Activated T-cell treated with anti-CD3 and anti-CD28 coated beads, Interleukin-2, amount 50 U/mL, for 24 hours (primary cell): ENCODE measurements at regions not wholly inside any gene's neighbourhood (a gene's known extent, or its start where the extent isn't known, plus 50 kb on each side); places are given as distances from the start of the nearest gene placed in this dataset.
"Not testable (repeated sequence)": the region's sequence is repeated elsewhere in the genome, so short reads cannot be mapped to it uniquely, and the experiment has no call there.

Source experiments
- DNase-seq: peaks from one replicate; pipeline ENCODE4 v3.0.0-alpha.2; 2020
- H3K27ac Mint-ChIP-seq: 2 replicates; pipeline ENCODE4 v1.8.0; 2020; ENCODE audit warnings: mild to moderate bottlenecking, mixed read lengths
- H3K27me3 Mint-ChIP-seq: 2 replicates; pipeline ENCODE4 v1.8.0; 2020; ENCODE audit warnings: mixed read lengths
- H3K36me3 Mint-ChIP-seq: 2 replicates; pipeline ENCODE4 v1.8.0; 2020; ENCODE audit warnings: low read depth, mixed read lengths
- H3K4me1 Mint-ChIP-seq: 2 replicates; pipeline ENCODE4 v1.8.0; 2020; ENCODE audit warnings: low read depth, mixed read lengths
- H3K4me3 Mint-ChIP-seq: 2 replicates; pipeline ENCODE4 v1.8.0; 2020; ENCODE audit warnings: mild to moderate bottlenecking, moderate library complexity, mixed read lengths
- H3K9me3 Mint-ChIP-seq: 2 replicates; pipeline ENCODE4 v1.8.0; 2020; ENCODE audit warnings: mixed read lengths

DNA sequence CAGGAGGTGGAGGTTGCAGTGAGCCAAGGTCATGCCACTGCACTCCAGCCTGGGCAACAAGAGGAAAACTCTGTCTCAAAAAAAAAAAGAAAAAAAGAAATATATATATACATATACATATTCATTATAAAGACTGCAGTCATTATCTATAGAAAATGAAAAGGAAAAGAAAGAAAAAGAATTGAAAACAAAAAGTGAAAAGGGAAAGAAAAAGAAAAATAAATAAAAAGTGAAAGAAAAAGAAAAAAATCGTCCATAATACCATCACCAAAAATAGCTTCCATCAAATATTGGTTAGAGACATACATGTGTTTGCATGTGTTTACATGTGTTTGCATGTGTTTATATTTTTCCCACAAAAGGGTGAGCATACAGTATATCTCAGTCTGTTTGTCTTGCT, 105.5 kb upstream of the PARD3 start:
- Mint-ChIP-seq H3K36me3 (no peaks in the 10 kb centered on the region), H3K27ac (no peak overlapping the region), H3K4me3 (no peak overlapping the region), H3K9me3 (peaks cover 14% of the 10 kb centered on the region), H3K27me3 (peaks cover 15% of the 10 kb centered on the region), H3K4me1 (peaks cover 4% of the 10 kb centered on the region)
- no peak for DNase-seq

DNA sequence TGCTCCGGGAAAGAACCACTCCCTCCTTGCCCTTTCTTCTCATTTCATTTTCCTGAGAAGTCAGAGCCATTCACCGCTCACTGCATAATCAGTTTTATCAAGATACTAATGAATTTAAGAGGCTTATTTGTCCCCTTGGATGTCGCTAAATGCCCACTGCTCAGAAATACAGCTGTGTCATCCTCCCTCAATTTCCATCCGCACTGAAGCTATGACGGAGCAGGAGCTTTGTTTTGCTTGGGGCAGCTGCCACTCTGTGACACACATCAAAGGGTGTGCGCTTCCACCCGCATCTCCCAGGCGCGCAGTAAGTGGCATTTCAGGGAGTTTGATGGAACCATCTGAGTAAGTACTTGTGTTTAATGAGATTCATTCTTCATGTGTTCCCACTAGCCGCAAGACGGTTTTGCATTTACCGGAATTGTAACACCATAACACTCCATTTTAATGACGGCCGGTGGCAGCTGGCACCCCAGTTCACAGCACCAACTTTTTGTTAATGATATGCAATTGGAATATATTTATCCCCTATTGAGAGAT, 103.8 kb upstream of the PARD3 start:
- H3K9me3 Mint-ChIP-seq: peaks cover 5% of the 10 kb centered on the region
- no peaks in the 10 kb centered on the region for H3K36me3 Mint-ChIP-seq
- no peak overlapping the region for H3K4me3 Mint-ChIP-seq
- H3K27ac Mint-ChIP-seq: no peak overlapping the region
- H3K4me1 Mint-ChIP-seq: peaks cover 4% of the 10 kb centered on the region
- no peak for DNase-seq
- peaks cover 12% of the 10 kb centered on the region for H3K27me3 Mint-ChIP-seq

DNA sequence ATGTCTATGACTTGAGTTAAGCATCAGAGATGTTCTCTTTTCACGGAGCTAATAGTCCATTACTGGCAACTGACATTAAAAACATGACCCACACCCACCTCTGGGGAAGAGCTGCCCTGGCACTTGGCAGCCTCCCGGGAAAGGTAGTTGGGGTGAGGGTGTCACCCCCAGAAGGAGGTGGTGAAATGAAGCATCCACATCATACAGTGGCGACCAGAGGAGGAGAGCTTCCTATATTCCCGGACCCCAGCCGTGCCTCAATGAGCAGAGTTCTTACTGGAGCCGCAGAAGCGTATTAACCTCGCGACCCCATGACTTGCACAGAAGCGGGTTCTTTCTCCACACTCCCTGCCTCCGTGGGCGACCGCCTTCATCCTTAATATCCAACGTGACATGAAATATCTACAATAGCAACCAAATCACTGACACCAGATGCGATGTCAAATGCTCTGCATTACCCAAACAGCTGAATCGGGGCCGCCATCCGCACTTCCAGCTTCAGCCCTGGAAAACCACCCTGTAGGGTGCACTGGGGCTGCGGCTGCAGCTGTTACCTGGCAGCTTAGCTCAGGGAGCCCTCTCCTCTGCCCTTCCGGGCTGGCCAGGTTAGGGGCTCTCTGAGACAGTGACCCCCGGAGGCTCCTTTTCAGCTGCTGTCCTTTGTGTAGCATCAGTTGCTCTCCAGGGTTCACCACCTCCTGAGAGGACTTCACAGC, 103.1 kb upstream of the PARD3 start:
- H3K9me3 Mint-ChIP-seq: no peaks in the 10 kb centered on the region
- no peak for DNase-seq
- H3K36me3 Mint-ChIP-seq: no peaks in the 10 kb centered on the region
- peaks cover 4% of the 10 kb centered on the region for H3K4me1 Mint-ChIP-seq
- H3K27me3 Mint-ChIP-seq: peaks cover 12% of the 10 kb centered on the region
- H3K4me3 Mint-ChIP-seq: no peak overlapping the region
- no peak overlapping the region for H3K27ac Mint-ChIP-seq

DNA sequence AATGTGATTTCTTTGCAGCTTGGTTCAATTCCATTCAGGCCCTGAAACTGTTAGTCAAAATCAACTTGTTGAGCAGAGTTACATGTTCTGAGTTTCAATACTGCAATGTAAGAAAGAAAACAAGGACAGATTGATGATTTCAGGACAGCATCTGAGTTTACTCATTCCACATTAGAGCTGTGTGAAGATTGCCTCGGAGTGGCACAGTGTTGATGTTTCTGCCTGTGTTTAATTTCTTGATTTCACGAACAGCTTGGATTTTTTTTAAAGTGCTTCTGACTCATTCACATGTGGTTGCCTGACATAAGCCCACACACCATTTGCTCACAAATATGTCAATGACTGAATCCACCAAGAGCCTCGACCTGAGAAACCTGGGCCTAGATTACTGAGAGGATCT, 101.2 kb upstream of the PARD3 start:
- Mint-ChIP-seq H3K4me1 (peaks cover 4% of the 10 kb centered on the region), H3K9me3 (no peaks in the 10 kb centered on the region), H3K4me3 (no peak overlapping the region), H3K27me3 (peaks cover 12% of the 10 kb centered on the region), H3K27ac (no peak overlapping the region), H3K36me3 (no peaks in the 10 kb centered on the region)
- no peak for DNase-seq

DNA sequence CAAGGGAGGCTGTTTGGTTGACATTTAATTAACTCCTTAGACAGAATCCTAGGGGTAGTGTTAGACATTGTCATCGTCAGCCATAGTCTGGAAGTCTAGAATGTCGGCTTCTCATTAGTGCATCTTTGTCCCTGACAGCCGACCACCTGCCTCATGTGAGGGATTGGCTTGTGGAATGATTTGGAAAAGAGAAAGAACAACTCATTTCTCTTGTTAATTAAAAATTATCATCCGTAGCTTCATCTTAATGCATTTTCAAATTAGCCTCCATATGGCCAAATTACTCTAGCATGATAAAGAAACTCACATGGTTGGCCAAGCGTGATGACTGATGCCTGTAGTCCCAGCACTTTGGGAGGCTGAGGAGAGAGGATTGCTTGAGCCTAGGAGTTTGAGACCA, 97.7 kb upstream of the PARD3 start:
- peaks cover under 1% of the 10 kb centered on the region for H3K27me3 Mint-ChIP-seq
- peaks cover 4% of the 10 kb centered on the region for H3K4me1 Mint-ChIP-seq
- H3K9me3 Mint-ChIP-seq: no peaks in the 10 kb centered on the region
- no peaks in the 10 kb centered on the region for H3K36me3 Mint-ChIP-seq
- H3K27ac Mint-ChIP-seq: no peak overlapping the region
- DNase-seq: no peak
- H3K4me3 Mint-ChIP-seq: no peak overlapping the region

DNA sequence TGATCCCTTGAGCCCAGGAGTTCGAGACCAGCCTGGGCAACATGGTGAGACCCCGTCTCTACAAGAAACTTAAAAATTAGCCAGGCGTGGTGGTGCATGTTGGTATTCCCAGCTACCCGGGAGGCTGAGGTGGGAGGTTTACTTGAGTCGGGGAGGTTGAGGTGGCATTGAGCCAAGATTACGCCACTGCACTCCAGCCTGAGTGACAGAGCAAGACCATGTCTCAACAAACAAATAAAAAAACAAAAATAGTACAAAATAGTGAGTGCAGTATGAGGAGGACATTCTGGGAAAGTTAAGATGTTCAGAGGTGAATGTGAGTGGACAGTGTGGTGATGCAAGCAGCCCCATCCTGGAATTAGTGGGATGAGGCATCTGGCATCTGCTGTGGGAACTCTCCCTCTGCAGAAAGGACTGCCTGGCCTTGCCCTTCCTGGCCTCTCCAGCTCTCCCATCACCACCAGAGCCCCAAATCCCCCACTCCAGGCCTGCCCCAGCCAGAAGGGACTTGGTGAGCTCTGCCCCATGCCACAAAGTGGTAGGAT, 96.6 kb upstream of the PARD3 start:
- no peak overlapping the region for H3K4me3 Mint-ChIP-seq
- H3K27me3 Mint-ChIP-seq: no peaks in the 10 kb centered on the region
- peaks cover 4% of the 10 kb centered on the region for H3K4me1 Mint-ChIP-seq
- DNase-seq: no peak
- H3K36me3 Mint-ChIP-seq: no peaks in the 10 kb centered on the region
- no peaks in the 10 kb centered on the region for H3K9me3 Mint-ChIP-seq
- H3K27ac Mint-ChIP-seq: no peak overlapping the region

DNA sequence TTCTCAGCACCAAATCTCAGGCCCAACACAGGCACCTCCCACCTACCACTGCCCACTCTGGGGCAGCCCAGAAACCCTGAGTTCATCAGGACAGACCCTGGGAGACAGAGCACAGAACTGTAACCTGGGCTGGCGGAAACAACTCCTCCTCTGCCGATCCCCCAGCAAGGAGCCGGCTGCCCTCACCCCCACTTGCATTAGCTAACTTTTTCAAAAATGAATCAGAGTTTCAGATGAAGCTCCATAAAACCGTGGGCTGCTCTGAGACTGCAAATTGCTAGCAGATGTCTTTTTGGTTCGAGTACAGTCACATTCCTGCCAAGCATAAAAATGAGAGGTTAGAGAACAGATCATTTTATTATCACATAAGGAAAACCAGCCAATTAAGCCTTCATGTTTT, 93.4 kb upstream of the PARD3 start:
- Mint-ChIP-seq H3K36me3 (no peaks in the 10 kb centered on the region), H3K27me3 (no peaks in the 10 kb centered on the region), H3K4me3 (no peak overlapping the region), H3K4me1 (no peaks in the 10 kb centered on the region), H3K9me3 (no peaks in the 10 kb centered on the region), H3K27ac (no peak overlapping the region)
- DNase-seq: no peak

DNA sequence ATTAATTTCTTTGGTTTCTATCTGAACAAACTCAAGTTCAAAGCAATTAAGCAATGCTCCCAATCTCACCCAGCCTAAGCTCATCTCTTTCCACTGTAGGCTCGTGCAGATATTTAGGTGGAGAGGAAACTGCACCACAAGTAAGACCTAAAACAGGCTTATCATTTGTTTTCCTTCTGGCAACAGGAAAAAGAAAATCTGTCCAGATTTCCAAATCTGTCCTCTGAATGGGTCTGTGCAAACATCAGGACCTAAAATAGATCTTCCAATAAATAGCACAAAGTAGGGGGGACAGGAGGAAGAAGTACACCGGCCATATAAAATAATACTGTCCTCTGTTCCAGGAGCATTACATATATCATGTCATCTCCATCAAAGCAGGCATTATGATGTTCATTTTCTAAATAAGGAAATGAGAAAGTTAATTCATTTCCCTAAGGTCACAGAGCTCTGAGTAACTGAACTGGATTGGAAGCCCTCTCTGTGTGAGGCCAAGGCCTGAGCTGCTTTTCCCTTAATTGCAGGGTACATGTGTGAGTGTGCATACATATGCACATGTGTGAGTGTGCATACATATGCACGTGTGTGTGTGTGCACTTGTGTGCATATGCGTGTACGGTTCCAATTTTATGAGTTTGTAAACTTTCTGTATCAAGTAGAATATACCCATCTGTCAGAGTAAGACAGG, 92.8 kb upstream of the PARD3 start:
- H3K36me3 Mint-ChIP-seq: no peaks in the 10 kb centered on the region
- no peaks in the 10 kb centered on the region for H3K4me1 Mint-ChIP-seq
- H3K4me3 Mint-ChIP-seq: no peak overlapping the region
- no peaks in the 10 kb centered on the region for H3K27me3 Mint-ChIP-seq
- DNase-seq: no peak
- no peak overlapping the region for H3K27ac Mint-ChIP-seq
- no peaks in the 10 kb centered on the region for H3K9me3 Mint-ChIP-seq

DNA sequence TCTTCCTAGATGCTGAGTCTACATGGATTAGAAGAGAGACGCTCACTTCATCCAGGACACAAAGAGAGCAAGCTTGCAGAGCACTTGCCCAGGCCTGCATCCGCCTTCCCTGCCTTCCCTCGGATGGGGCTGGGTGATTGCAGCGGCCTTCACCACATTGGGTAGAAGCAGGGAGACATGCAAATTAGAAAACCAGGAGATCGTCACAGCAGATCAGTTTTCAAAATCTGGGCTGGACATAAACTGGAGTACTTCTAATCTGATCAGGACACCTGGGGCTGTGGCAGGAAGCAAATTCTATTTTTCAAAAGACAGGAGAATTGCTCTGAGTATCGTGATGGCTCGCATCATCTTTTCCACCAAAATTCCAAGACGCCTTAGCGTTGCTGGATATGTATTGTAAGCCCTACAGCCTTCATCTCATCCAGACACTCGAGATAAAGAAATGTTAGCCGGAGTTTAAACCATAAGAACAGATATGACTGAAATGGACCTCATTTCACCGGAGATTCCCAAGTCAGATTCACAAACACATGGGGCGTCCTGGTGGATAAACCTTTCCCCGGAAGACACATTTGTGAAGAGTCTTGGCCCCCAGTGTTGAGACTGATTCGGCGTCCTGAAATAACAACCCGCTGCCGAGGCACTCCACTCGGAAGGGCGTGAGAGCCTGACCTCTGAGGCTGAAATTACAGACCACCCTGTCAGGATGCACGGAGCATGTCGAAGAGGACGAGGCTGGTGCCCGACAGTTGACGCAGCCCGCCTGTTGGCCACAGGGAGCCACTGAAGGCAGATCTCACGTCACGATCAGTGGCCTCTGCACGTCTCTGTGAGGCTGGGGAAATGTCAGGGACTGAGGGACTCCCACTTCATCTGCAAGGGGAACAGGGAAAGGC, 91.2 kb upstream of the PARD3 start:
- H3K4me3 Mint-ChIP-seq: no peak overlapping the region
- H3K9me3 Mint-ChIP-seq: no peaks in the 10 kb centered on the region
- no peaks in the 10 kb centered on the region for H3K4me1 Mint-ChIP-seq
- no peaks in the 10 kb centered on the region for H3K27me3 Mint-ChIP-seq
- H3K27ac Mint-ChIP-seq: no peak overlapping the region
- no peaks in the 10 kb centered on the region for H3K36me3 Mint-ChIP-seq
- DNase-seq: no peak

DNA sequence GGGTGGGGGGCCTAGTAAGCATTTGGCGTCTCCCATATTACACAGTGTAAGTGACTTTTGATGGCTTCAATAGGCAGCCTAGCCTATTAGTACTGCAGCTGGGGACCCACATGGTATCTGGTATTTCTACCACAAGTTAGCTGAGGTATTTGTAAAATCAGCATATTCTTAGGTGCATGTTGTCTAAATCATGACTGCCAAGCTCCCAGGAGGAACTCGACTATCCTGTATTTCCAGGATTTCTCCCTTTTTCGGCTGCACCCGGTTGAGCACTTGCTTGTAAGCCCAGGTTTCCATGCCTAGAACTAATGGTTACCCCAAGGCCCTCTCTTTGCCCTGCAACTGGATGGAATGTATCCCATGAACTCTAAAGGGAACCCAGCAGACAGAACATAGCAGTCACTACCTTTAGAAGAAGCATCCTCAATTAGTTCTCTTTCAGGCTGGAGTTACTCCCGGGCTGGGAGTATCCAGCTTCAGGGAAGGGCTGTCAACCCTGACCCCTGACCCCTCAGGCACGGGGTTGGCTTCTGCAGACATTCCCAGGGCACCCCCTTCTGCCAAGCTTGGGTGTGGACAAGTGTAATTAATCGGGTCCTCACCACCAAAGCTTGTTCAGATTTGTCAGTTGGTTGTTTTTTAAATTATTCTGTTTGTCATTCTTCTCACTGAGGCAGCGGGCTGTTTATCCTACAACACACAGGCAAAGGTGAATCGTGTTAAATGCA, 90.3 kb upstream of the PARD3 start:
- DNase-seq: no peak
- H3K27me3 Mint-ChIP-seq: no peaks in the 10 kb centered on the region
- H3K36me3 Mint-ChIP-seq: no peaks in the 10 kb centered on the region
- no peak overlapping the region for H3K4me3 Mint-ChIP-seq
- H3K4me1 Mint-ChIP-seq: no peaks in the 10 kb centered on the region
- H3K9me3 Mint-ChIP-seq: no peaks in the 10 kb centered on the region
- H3K27ac Mint-ChIP-seq: no peak overlapping the region

DNA sequence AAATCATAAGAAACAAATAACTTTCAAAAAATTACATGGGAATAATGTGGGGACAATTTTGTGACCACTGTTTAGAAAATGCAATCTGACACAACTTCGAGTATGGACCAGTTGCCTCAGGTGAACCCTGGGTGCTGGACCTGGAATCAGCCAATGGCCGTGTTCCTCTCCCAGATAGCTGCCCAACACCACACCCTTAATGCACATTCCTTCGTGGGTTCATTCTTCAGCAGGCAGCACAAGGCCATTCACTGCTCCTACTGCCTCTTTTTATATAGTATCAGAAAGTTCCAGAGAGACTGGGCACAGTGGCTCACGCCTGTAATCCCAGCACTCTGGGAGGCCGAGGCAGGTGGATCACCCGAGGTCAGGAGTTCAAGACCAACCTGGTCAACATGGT, 89.1 kb upstream of the PARD3 start:
- no peak overlapping the region for H3K4me3 Mint-ChIP-seq
- H3K9me3 Mint-ChIP-seq: no peaks in the 10 kb centered on the region
- no peak overlapping the region for H3K27ac Mint-ChIP-seq
- H3K4me1 Mint-ChIP-seq: no peaks in the 10 kb centered on the region
- DNase-seq: no peak
- H3K36me3 Mint-ChIP-seq: no peaks in the 10 kb centered on the region
- H3K27me3 Mint-ChIP-seq: no peaks in the 10 kb centered on the region

DNA sequence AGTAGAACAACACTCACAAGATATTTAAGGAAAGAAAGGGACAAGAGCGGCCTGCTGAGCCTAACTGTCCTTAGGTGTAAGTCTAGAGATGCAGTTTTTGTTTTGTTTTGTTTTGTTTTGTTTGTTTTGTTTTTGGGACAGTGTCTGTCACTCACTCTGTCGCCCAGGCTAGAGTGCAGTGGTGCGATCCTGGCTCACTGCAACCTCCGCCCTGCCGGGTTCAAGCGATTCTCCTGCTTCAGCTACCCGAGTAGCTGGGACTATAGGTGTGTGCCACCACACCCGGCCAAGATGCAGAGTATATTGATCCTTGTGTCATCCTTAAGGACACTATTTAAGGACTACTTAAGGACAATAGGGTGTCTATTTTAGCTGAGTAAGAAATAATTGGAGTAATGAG, 84.1 kb upstream of the PARD3 start:
- Mint-ChIP-seq H3K27ac (no peak overlapping the region), H3K4me3 (no peak overlapping the region), H3K4me1 (no peaks in the 10 kb centered on the region), H3K36me3 (no peaks in the 10 kb centered on the region), H3K27me3 (peaks cover 10% of the 10 kb centered on the region), H3K9me3 (no peaks in the 10 kb centered on the region)
- DNase-seq: no peak

DNA sequence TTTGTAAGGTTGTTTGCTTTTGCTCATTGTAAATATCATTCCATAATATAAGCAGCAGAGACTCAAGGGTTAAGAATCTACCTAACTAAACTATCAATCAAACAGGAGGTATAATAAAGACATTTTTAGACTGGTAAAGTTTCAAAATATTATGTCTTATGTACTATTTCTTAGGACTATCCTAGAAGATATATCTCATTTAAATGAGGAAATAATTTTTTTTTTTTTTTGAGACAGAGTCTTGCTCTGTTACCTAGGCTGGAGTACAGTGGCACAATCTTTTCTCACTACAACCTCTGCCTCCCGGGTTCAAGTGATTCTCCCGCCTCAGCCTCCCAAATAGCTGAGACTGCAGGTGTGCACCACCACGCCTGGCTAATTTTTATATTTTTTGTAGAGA, 80.9 kb upstream of the PARD3 start:
- H3K36me3 Mint-ChIP-seq: no peaks in the 10 kb centered on the region
- no peak overlapping the region for H3K27ac Mint-ChIP-seq
- no peaks in the 10 kb centered on the region for H3K9me3 Mint-ChIP-seq
- DNase-seq: no peak
- no peak overlapping the region for H3K4me3 Mint-ChIP-seq
- peaks cover 13% of the 10 kb centered on the region for H3K27me3 Mint-ChIP-seq
- H3K4me1 Mint-ChIP-seq: no peaks in the 10 kb centered on the region

DNA sequence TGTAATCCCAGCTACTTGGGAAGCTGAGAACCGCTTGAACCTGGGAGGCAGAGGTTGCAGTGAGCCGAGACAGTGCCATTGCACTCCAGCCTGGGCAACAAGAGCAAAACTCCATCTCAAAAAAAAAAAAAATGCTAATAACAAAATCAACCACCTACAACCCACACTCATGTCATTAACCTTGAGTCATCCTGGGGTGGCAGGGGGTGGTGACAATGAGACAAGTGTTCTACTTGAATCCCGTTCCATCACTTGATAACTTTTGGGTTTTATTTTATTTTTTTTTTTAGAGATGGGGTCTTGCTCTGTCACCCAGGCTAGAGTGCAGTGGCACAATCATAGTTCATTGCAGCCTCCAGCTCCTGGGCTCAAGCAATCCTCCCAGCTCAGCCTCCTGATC, 80.0 kb upstream of the PARD3 start:
- H3K4me3 Mint-ChIP-seq, H3K9me3 Mint-ChIP-seq, H3K4me1 Mint-ChIP-seq, H3K36me3 Mint-ChIP-seq, DNase-seq, H3K27ac Mint-ChIP-seq: not testable (repeated sequence)
- H3K27me3 Mint-ChIP-seq: peaks cover 13% of the 10 kb centered on the region
